Natural killer cell (primary cell): ENCODE measurements at regions not wholly inside any gene's neighbourhood (a gene's known extent, or its start where the extent isn't known, plus 50 kb on each side); places are given as distances from the start of the nearest gene placed in this dataset.
"Not testable (repeated sequence)": the region's sequence is repeated elsewhere in the genome, so short reads cannot be mapped to it uniquely, and the experiment has no call there.

Experiments
- ATAC-seq, 3 donors: fragments of 150-1000 bp in 2 of 3; fragments of 200-7000 bp in 1 of 3; cut with Tn5 transposase; 1 replicate in 1 of 3; 2 replicates in 2 of 3; pipeline ENCODE4 v1.10.0; 2021; ENCODE audit warnings: mild to moderate bottlenecking in 2 of 3, moderate library complexity in 2 of 3
- DNase-seq, 2 donors: peaks; one replicate each; pipeline versions ENCODE4 v3.0.0 to v3.0.0-alpha.2; 2013 to 2021; ENCODE audit warnings: mixed read lengths in 1 of 2
- H3K27ac ChIP-seq: one replicate; pipeline ENCODE4 v1.5.1; 2013; ENCODE audit warnings: mild to moderate bottlenecking, low read length
- H3K27me3 ChIP-seq: one replicate; pipeline ENCODE4 v1.6.1; 2013; ENCODE audit warnings: low read length; ENCODE audit not compliant: control insufficient read depth, insufficient read depth
- H3K36me3 ChIP-seq: one replicate; pipeline ENCODE4 v1.6.1; 2013; ENCODE audit warnings: low read length; ENCODE audit not compliant: control insufficient read depth, insufficient read depth
- H3K4me1 ChIP-seq: one replicate; pipeline ENCODE4 v1.6.1; 2013; ENCODE audit warnings: low read length; ENCODE audit not compliant: control insufficient read depth, insufficient read depth
- H3K4me3 ChIP-seq: one replicate; pipeline ENCODE4 v1.5.1; 2013; ENCODE audit warnings: low read length
- H3K9me3 ChIP-seq: one replicate; pipeline ENCODE4 v1.6.1; 2013; ENCODE audit warnings: low read length; ENCODE audit not compliant: control insufficient read depth, insufficient read depth
- H3K27ac Mint-ChIP-seq, 2 donors: one replicate each; pipeline ENCODE4 v1.8.0; 2022; ENCODE audit warnings: mild to moderate bottlenecking in 2 of 2, mixed read lengths in 2 of 2, moderate library complexity in 1 of 2
- H3K27me3 Mint-ChIP-seq, 2 donors: one replicate each; pipeline ENCODE4 v1.8.0; 2022; ENCODE audit warnings: low read depth in 2 of 2, mixed read lengths in 2 of 2
- H3K36me3 Mint-ChIP-seq: one replicate; pipeline ENCODE4 v1.8.0; 2022; ENCODE audit warnings: mixed read lengths
- H3K4me1 Mint-ChIP-seq, 2 donors: one replicate each; pipeline ENCODE4 v1.8.0; 2022; ENCODE audit warnings: mixed read lengths in 2 of 2
- H3K4me3 Mint-ChIP-seq: one replicate; pipeline ENCODE4 v1.8.0; 2022; ENCODE audit warnings: mild to moderate bottlenecking, moderate library complexity, mixed read lengths
- H3K9me3 Mint-ChIP-seq, 2 donors: one replicate each; pipeline ENCODE4 v1.8.0; 2022; ENCODE audit warnings: mixed read lengths in 2 of 2
- CTCF ChIP-seq: fragments of 200-600 bp; IDR thresholded peaks from one replicate; pipeline ENCODE4 v1.8.0; 2022; ENCODE audit warnings: antibody characterized with exemption
- WGBS: methylation state at CpG from one replicate; pipeline ENCODE4 v1.1.7; 2013; ENCODE audit warnings: missing lambda C conversion rate; ENCODE audit not compliant: insufficient coverage; 5-methylcytosine and 5-hydroxymethylcytosine counted together
- intact Hi-C: fragments of 100-400 bp; cut with micrococcal nuclease; formaldehyde crosslinking; loops from one replicate; pipeline ENCODE4 v1.14.2; 2022

DNA sequence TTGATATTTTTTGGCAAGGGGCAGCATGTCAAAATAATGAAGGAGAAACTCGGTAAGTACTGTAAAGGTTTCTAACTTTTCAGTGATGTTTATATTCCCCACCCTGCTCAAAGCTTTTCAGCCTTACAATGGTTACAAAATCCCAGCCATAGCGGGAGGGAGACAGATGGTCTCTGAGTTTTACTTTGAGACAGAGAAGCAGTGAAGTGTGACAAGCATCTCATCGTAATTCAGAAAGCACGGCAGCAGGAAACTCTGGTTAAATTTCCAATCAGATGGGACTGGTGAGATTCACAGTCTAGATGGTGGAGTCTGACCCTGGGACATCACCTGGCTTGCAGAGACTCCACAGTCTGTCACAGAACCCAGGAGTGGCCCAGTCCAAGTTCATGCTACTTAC lies 448.0 kb upstream of the AMELY start:
- 84% methylated on average over 3 of the region's 4 CpGs for WGBS
- Histone ChIP-seq H3K27me3 (no peaks in the 10 kb centered on the region), H3K4me1 (no peaks in the 10 kb centered on the region), H3K36me3 (peaks cover 37% of the 10 kb centered on the region), H3K4me3 (no peak overlapping the region), H3K9me3 (no peaks in the 10 kb centered on the region), H3K27ac (no peak overlapping the region)
- H3K36me3 Mint-ChIP-seq = no peaks in the 10 kb centered on the region
- no peaks in the 10 kb centered on the region for H3K27me3 Mint-ChIP-seq
- no peak for ATAC-seq
- H3K27ac Mint-ChIP-seq = no peak overlapping the region
- H3K4me1 Mint-ChIP-seq = peaks cover 0 to 8% of the 10 kb centered on the region in 2 donors
- no peak for TF ChIP-seq CTCF
- intact Hi-C loops = no loop called here
- no peak for DNase-seq
- no peaks in the 10 kb centered on the region for H3K9me3 Mint-ChIP-seq
- no peak overlapping the region for H3K4me3 Mint-ChIP-seq

DNA sequence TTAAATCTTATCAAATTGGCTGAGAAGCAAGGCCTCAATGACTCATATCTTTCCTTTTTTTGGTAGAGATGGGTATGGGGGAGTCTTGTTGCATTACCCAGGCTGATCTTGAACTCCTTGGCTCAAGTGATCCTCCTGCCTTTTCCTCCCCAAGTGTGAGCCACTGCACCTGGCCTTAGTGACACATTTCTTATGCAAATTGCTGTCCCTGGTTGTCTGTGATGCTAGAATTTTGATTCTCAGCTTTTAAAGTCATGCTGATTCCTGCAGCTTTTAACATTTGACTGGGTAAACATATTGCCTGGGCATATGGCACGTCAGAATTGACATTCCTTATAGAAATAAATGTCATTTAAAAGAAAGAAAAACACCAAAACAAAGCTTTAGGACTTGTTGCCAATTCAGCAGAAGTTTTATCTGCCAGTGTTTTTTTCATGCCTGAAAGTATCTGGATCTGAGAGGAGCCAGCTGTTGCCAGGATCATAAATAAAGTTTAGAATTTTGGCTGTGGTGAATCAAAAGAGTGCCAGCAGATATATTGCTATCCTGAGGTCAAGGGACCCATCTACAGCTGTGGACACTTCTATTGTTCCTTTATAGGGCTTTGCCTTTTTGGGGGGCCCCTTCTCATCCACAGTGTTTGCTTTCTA lies 446.7 kb upstream of the AMELY start:
- Mint-ChIP-seq H3K27ac (peak overlapping the region in 1 of 2 donors; percentile 16), H3K4me1 (peaks cover 0 to 8% of the 10 kb centered on the region in 2 donors), H3K27me3 (no peaks in the 10 kb centered on the region), H3K36me3 (no peaks in the 10 kb centered on the region), H3K9me3 (no peaks in the 10 kb centered on the region), H3K4me3 (no peak overlapping the region)
- intact Hi-C loops = no loop called here
- ATAC-seq (no peak), DNase-seq (no peak)
- WGBS = 89% methylated on average over 1 of the region's 1 CpG
- no peak overlapping the region for H3K27ac ChIP-seq
- no peaks in the 10 kb centered on the region for H3K9me3 ChIP-seq
- no peak for TF ChIP-seq CTCF
- no peaks in the 10 kb centered on the region for H3K27me3 ChIP-seq
- peaks cover 36% of the 10 kb centered on the region for H3K36me3 ChIP-seq
- no peak overlapping the region for H3K4me3 ChIP-seq
- no peaks in the 10 kb centered on the region for H3K4me1 ChIP-seq

DNA sequence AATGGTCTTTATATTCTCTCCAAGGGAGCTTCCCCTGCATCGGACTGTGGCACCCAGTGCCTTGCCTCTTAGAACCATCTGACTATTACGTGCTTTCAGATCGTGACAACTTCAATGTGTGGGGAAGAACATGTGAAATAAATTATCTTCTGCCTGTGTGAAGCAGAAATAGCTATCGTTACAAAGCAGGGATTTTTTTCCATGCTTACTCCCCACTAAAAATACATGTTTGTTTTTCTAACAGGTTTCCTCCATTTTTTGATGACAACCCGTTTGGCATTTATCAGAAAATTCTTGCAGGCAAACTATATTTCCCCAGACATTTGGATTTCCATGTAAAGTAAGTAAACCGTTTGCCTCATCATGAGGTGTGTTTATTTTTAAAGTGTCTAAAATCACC lies 444.3 kb upstream of the AMELY start:
- H3K27ac Mint-ChIP-seq, H3K4me1 Mint-ChIP-seq, H3K27me3 ChIP-seq, DNase-seq, H3K4me3 ChIP-seq, H3K9me3 ChIP-seq, H3K4me1 ChIP-seq, intact Hi-C loops, H3K9me3 Mint-ChIP-seq, H3K27ac ChIP-seq, ATAC-seq, H3K27me3 Mint-ChIP-seq, H3K36me3 Mint-ChIP-seq, H3K4me3 Mint-ChIP-seq: not testable (repeated sequence)
- peaks cover 28% of the 10 kb centered on the region for H3K36me3 ChIP-seq
- WGBS = 100% methylated on average over 3 of the region's 6 CpGs

- Histone ChIP-seq H3K36me3 (peaks cover 16% of the 10 kb centered on the region), H3K27me3 (no peaks in the 10 kb centered on the region), H3K4me1 (peaks cover 10% of the 10 kb centered on the region), H3K27ac (no peak overlapping the region), H3K4me3 (no peak overlapping the region), H3K9me3 (no peaks in the 10 kb centered on the region)
- WGBS = 37% methylated on average over 5 of the region's 7 CpGs
- ATAC-seq = peak in 1 of 3 donors; percentile 63
- Mint-ChIP-seq H3K27ac (no peak overlapping the region), H3K9me3 (no peaks in the 10 kb centered on the region), H3K4me3 (no peak overlapping the region), H3K4me1 (peaks cover 0 to 3% of the 10 kb centered on the region in 2 donors), H3K36me3 (no peaks in the 10 kb centered on the region), H3K27me3 (no peaks in the 10 kb centered on the region)
- peak; percentile 59 for TF ChIP-seq CTCF
- intact Hi-C loops = no loop called here
- DNase-seq = peak; percentile 24 to 76
These were observed 433.1 kb upstream of the AMELY start for GRCh38 chrY:7344661-7345060.
